SK-N-SH treated with all-trans-retinoic acid at 6 μM for 48 hours (cell line): ENCODE measurements at regions not wholly inside any gene's neighbourhood (a gene's known extent, or its start where the extent isn't known, plus 50 kb on each side); places are given as distances from the start of the nearest gene placed in this dataset.

Source experiments
- CREB5 ChIP-seq: fragments of 250-450 bp; sonication (Bioruptor Pico); IDR thresholded peaks from 2 replicates; pipeline ENCODE4 v1.5.1; 2020; ENCODE audit warnings: low read depth, mild to moderate bottlenecking, moderate library complexity
- ISL1 ChIP-seq: fragments of 250-450 bp; sonication (Bioruptor Pico); IDR thresholded peaks from 2 replicates; pipeline ENCODE4 v2.1.2; 2022; ENCODE audit warnings: mild to moderate bottlenecking, moderate library complexity
- PPARA ChIP-seq: fragments of 250-450 bp; sonication (Bioruptor Pico); IDR thresholded peaks from 2 replicates; pipeline ENCODE4 v1.5.0; 2020; ENCODE audit warnings: mild to moderate bottlenecking, borderline replicate concordance
- ZC3H10 ChIP-seq: fragments of 250-450 bp; sonication (Bioruptor Pico); IDR thresholded peaks from 2 replicates; pipeline ENCODE4 v1.5.1; 2021; ENCODE audit warnings: mild to moderate bottlenecking, moderate library complexity
- ZNF8 ChIP-seq: fragments of 450-650 bp; formaldehyde crosslinking; IDR thresholded peaks from 2 replicates; pipeline ENCODE4 v1.5.0; 2020; ENCODE audit warnings: mild to moderate bottlenecking, moderate library complexity

GRCh38 chr2:191626497-191627151 lies 51.3 kb upstream of the NABP1 start:
- TF ChIP-seq PPARA (CRISPR knock-in tag): no peak
- no peak for TF ChIP-seq ISL1 (CRISPR knock-in tag)
- TF ChIP-seq ZC3H10 (CRISPR knock-in tag): no peak
- TF ChIP-seq ZNF8 (CRISPR knock-in tag): no peak
- TF ChIP-seq CREB5 (CRISPR knock-in tag): no peak
